ENCODE measurements at regions not wholly inside any gene's neighbourhood (a gene's known extent, or its start where the extent isn't known, plus 50 kb on each side); places are given as distances from the start of the nearest gene placed in this dataset.
A peak's percentile ranks its signal among the peaks of the same experiment; 100 is the strongest.

DNA sequence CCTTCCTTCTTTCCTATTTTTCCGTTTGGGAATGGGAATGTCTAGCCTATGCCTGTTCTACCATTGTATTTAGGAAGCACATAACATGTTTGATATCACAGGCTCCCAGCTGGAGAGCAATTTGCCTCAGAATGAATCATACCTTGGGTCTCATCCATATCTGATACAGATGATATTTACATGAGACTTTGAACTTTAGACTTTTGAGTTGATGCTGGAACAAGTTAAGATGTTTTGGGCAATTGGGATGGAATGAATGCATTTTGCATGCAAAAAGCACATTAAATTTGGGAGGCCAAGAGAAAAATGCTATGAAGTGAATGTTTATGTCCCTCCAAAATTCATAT lies 61.9 kb upstream of the BEGAIN start:
- no peak for TF ChIP-seq EP300 (IDR thresholded peaks at IDR 0.05)
- TF ChIP-seq, protein P1, sequence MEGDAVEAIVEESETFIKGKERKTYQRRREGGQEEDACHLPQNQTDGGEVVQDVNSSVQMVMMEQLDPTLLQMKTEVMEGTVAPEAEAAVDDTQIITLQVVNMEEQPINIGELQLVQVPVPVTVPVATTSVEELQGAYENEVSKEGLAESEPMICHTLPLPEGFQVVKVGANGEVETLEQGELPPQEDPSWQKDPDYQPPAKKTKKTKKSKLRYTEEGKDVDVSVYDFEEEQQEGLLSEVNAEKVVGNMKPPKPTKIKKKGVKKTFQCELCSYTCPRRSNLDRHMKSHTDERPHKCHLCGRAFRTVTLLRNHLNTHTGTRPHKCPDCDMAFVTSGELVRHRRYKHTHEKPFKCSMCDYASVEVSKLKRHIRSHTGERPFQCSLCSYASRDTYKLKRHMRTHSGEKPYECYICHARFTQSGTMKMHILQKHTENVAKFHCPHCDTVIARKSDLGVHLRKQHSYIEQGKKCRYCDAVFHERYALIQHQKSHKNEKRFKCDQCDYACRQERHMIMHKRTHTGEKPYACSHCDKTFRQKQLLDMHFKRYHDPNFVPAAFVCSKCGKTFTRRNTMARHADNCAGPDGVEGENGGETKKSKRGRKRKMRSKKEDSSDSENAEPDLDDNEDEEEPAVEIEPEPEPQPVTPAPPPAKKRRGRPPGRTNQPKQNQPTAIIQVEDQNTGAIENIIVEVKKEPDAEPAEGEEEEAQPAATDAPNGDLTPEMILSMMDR (IDR thresholded peaks at IDR 0.05) = no peak
- TF ChIP-seq POLR2A (IDR thresholded peaks at IDR 0.05) = no peak
- Histone ChIP-seq H3K4me3 (no peak overlapping the region), H3K27ac (no peak overlapping the region), H3K27me3 (peaks cover 0 to 12% of the 10 kb centered on the region in 2 donors), H3K4me1 (peaks cover 0 to 7% (median 3%) of the 10 kb centered on the region in 4 donors), H3K9me3 (peaks cover 0 to 2% (median 0%) of the 10 kb centered on the region in 4 donors), H3K36me3 (no peaks in the 10 kb centered on the region)
- DNase-seq (ENCODE audit: low spot score in 2 of 2) = no peak
- WGBS, 2 donors = 52 to 61% methylated on average over 1 of the region's 1 CpG

DNA sequence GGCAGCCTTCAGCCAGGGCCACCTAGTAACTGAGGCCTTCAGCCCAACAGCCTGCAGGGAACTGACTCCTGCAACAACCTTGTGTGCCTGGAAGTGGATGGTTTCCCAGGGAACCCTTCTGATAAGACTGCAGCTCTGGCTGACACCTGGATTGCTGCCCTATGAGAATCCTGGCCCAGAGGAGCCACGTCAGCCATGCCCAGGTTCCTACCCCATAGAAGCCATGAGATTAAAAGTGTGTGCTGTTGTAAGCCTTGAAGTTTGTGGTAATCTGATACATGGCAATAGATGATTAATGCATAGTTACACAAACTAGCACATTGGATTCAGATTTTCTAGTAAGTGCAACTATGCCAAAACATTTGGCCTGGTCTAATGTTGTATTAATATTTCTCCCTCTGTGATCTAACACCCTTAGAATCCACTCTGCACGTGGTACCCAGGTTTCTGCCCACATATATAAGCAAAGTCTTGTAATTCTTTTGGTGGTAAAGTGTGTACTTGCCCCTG lies 64.8 kb upstream of the BEGAIN start:
- Histone ChIP-seq H3K27ac (no peak overlapping the region), H3K9me3 (no peaks in the 10 kb centered on the region), H3K4me3 (no peak overlapping the region), H3K27me3 (peaks cover 0 to 31% of the 10 kb centered on the region in 2 donors), H3K36me3 (no peaks in the 10 kb centered on the region), H3K4me1 (peaks cover 0 to 6% (median 0%) of the 10 kb centered on the region in 4 donors)
- TF ChIP-seq, protein P1 (IDR thresholded peaks at IDR 0.05) = no peak
- no peak for TF ChIP-seq POLR2A (IDR thresholded peaks at IDR 0.05)
- TF ChIP-seq EP300 (IDR thresholded peaks at IDR 0.05) = no peak
- no peak for DNase-seq (ENCODE audit: low spot score in 2 of 2)
- WGBS, 2 donors = 76 to 84% methylated on average over 2 of the region's 2 CpGs

DNA sequence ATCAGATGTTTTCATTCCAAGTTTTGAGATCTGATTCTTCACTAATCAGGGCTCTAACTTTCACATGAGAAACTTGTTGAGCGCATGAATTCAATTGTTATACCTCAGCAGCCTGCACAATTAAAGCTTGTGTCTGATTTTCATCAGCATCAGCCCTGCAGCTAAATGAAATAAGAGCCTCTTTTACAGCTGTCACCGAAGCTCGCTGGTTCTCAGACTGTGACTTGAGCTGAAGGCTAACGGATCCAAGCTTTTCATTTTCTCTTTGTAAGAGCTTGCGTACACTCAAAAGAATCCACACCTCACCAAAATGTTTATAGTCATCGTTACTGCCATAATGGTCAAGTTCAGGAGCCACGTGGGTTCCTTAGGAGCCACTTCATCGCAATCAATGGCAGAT lies 65.5 kb upstream of the BEGAIN start:
- no peak for TF ChIP-seq POLR2A (IDR thresholded peaks at IDR 0.05)
- TF ChIP-seq, protein P1 (IDR thresholded peaks at IDR 0.05) = no peak
- TF ChIP-seq EP300 (IDR thresholded peaks at IDR 0.05) = no peak
- Histone ChIP-seq H3K27me3 (peaks cover 0 to 31% of the 10 kb centered on the region in 2 donors), H3K9me3 (no peaks in the 10 kb centered on the region), H3K27ac (no peak overlapping the region), H3K4me3 (no peak overlapping the region), H3K36me3 (no peaks in the 10 kb centered on the region), H3K4me1 (peaks cover 0 to 6% (median 0%) of the 10 kb centered on the region in 4 donors)
- DNase-seq (ENCODE audit: low spot score in 2 of 2) = no peak
- 55 to 65% methylated on average over 8 of the region's 8 CpGs for WGBS, 2 donors

DNA sequence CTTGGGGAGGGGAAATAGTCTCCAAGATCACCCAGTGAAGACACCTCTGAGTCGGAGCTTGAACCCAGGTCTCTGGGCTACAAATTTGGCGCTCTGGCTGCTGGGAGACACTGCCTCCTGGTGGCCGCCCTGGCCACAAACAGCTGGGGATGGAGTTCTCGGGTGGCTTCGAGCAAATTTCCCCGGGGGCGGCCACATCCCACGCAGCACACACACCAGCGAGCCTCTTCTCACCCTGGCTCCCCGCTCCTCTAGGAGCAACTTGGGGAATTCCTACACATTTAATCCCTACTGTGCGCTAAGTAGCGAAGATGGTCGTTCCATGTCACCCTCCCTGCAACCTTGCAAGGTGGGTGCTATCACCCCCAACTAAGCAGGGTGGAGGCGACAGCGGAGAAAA lies 66.2 kb upstream of the BEGAIN start:
- no peak for DNase-seq (ENCODE audit: low spot score in 2 of 2)
- 61 to 70% methylated on average over 14 to 15 of the region's 15 CpGs for WGBS, 2 donors
- H3K9me3 ChIP-seq = no peaks in the 10 kb centered on the region
- peaks cover 0 to 31% of the 10 kb centered on the region in 2 donors for H3K27me3 ChIP-seq
- no peak overlapping the region for H3K27ac ChIP-seq
- TF ChIP-seq, protein P1 (IDR thresholded peaks at IDR 0.05) = peak in 3 of 5 experiments; percentile 17 to 33 (median 22)
- TF ChIP-seq EP300 (IDR thresholded peaks at IDR 0.05) = no peak
- H3K36me3 ChIP-seq = no peaks in the 10 kb centered on the region
- peaks cover 0 to 6% (median 0%) of the 10 kb centered on the region in 4 donors for H3K4me1 ChIP-seq
- H3K4me3 ChIP-seq = no peak overlapping the region

DNA sequence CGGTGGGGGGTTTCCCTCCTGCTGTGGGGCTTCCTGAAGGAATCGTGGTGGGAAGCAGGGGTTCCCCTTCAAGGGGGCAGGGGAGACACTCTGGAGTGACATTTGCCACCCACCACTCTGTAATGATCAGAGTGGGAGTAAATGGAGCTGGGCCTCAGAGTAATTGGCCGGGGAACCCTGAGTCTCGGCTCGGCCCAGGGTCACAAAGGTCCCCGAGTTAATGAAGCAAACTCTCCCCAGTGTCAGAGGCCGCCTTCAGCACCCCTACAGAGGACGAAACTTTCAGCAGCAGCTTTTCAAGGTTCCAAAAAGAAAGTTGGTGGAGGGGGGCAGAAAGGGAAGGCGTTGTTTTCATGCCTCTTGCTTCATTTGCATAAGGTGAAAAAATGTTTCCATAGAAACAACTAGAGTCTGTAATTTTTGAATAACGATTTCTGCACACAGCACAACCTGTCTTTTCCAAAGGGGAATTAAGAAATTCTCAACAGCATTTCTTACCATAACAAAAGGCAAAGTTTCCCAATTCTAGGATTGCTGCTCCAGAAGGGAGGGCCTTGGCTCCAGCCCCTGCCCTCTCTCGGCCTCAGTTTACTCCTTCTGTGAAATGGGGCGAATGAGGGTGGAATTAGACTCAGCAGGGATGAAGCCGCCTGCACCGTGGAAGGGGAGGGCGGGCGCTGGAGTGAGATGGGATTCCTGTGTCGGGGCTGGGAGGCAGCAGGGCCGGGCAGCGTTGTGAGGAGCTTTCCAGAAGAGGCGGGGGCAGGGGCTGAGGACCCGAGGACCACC lies 67.0 kb upstream of the BEGAIN start:
- Histone ChIP-seq H3K9me3 (no peaks in the 10 kb centered on the region), H3K27ac (no peak overlapping the region), H3K4me1 (peaks cover 0 to 6% (median 0%) of the 10 kb centered on the region in 4 donors), H3K36me3 (no peaks in the 10 kb centered on the region), H3K4me3 (no peak overlapping the region), H3K27me3 (peaks cover 0 to 31% of the 10 kb centered on the region in 2 donors)
- TF ChIP-seq EP300 (IDR thresholded peaks at IDR 0.05) = no peak
- TF ChIP-seq, protein P1 (IDR thresholded peaks at IDR 0.05) = no peak
- no peak for TF ChIP-seq POLR2A (IDR thresholded peaks at IDR 0.05)
- no peak for DNase-seq (ENCODE audit: low spot score in 2 of 2)
- WGBS, 2 donors = 51 to 52% methylated on average over 19 to 21 of the region's 21 CpGs

Measured in tibial nerve (tissue), 4 donors.